ENCODE measurements at regions not wholly inside any gene's neighbourhood (a gene's known extent, or its start where the extent isn't known, plus 50 kb on each side); places are given as distances from the start of the nearest gene placed in this dataset.

GRCh38 chr4:136650541-136651277 is 881.6 kb downstream of the PCDH18 start:
- DNase-seq, result no peak

- no peak for DNase-seq
Observed at GRCh38 chr4:136644279-136644678, 888.0 kb downstream of the PCDH18 start.

DNA sequence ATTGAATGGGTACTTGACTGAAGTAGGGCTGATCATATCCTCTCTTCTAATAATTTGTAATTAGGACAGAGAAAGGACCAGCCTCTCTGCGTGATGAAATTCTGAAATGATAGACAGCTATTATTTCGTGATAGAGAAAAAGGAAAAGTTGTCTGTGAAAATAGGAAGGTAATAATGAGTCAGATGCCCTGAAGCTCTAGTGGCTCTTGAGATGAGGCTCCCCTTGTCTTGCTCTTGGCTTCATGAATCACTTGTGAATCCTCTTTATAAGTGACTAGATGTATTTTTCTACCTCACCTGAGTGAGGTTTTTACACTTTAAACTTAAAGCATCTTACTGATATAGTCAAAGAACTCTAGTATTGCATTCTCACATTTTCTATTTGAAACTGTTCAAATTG is 888.9 kb downstream of the PCDH18 start:
- DNase-seq, result no peak

DNA sequence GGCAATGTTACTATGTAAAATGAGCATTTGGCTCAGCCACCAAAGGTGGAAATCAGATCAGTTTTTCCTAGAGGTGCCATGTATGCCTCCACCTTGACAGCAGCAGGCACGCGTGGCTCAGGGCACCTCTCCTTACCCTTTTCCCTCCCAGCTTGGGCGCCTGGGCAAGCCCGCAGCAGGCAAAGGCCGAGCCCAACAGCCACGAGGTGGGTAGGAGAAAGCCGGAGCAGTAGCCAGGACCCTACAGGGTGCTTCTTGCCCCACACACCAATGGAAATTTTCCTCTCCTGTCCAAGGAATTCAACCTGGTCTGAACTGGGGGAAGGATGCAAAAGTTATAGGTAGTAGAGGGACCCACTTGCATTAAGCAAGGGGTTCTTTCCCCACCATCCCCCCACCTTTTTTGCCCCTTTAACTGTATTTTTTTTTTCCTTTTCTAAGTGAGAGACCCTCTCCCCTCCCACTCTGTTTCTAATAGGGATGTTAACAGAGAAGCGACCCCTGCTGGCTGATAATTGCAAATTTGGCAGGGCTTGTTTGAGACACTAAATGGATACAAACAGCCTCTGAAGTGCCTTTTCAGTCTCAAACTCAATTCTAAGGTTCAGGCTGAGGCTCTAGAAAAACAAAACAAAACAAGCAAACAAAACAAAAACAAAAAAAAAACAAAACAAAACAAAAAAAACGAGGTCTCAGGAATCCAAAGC is 895.1 kb downstream of the PCDH18 start:
- DNase-seq, result no peak

DNA sequence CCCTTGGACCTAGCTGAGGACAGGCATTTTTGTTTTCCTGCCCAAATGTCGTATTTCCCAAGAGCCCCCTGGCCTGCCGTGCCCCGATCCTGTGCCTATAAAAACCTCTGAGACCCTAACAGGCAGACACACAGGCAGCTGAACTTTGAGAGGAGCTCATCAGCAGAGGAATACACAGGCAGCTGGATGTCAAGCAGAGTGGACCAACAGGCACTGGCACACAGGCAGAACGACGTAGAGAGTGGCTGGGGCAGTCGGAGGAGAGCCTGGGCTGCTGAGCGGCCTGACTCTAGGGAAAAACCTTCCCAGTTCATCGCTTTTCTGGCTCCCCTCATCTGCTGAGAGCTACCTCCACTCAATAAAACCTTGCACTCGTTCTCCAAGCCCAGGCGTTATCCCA is 896.1 kb downstream of the PCDH18 start:
- no peak for DNase-seq

DNA sequence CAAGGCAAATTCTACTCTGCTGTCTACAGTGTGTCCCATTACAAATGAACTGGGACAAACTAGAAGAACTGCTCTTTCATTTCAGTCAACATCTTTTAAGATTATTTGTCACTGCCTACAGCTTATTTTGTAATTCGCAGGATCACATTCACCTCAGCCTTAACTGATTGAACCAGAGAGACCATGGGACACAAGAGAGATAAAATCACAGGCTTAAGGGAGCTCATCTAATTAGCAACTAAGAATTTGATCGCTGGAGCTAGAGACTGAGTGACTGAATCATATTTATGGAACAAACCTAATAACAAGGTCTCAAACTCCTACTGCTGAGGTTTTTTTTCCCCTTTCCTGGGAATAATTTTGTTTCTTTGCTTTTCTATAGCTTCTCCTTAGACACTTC is 898.2 kb downstream of the PCDH18 start:
- DNase-seq, result no peak

- DNase-seq, result no peak
Observed at GRCh38 chr4:136599890-136600289, 932.4 kb downstream of the PCDH18 start.

GRCh38 chr4:136590440-136590839 is 941.9 kb downstream of the PCDH18 start:
- DNase-seq, result no peak

GRCh38 chr4:136583567-136583966 is 948.7 kb downstream of the PCDH18 start:
- no peak for DNase-seq

DNA sequence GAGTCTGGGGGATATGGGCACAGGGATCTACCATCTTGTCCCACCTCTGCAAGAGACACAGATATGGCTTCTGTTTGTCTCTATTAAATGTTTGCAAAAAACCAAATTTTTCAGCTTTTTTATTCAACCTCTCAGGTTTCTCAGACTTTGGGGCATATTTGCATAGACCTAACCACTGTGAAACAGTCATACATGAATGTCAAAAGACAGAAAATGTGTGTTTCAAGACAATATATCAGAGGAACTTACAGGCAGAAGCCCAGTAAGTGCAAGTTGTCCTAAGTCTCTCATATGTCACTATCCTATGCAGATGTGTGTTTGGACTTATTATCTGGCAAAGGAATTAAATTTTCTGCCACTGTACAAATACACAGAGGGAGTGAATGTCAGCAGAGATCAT is 951.2 kb downstream of the PCDH18 start:
- DNase-seq, result no peak

DNA sequence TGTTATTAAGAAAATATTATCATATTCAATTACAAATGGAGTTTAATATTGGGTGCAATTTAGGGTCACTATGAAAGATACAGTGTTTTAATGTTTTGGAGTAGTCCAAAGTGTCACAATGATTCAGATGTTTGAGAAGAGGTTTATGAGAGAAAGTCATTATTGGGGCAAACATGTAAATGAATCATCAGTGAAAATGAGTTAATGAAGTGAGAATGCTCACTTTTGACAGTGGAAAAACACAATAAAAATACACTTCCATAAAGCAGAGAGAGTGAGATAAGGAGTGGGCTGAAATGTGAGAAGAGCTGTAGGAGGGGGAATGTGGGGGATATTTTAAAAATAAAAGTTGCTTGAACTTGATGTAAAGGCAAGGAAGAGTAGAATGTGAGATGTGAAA is 957.1 kb downstream of the PCDH18 start:
- no peak for DNase-seq

GRCh38 chr4:136573460-136573859 is 958.8 kb downstream of the PCDH18 start:
- no peak for DNase-seq

DNA sequence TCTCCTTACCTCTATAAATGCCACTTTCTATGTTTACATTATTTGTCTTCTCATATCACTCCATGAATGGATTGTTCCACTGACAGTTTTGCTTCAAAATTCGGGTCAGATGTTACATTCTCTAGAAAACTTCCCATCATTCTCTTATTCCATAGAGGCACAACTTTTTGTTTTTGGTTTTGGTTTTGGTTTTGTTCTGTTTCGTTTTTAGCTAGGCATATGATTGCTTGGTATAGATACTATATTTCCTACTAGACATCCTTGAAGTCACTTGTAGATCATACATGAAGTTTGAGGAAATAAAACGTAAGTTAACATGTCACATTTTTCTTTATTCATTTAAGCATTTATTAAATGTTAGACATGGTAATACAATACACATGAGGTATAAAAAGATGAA is 961.0 kb downstream of the PCDH18 start:
- DNase-seq, result no peak

DNA sequence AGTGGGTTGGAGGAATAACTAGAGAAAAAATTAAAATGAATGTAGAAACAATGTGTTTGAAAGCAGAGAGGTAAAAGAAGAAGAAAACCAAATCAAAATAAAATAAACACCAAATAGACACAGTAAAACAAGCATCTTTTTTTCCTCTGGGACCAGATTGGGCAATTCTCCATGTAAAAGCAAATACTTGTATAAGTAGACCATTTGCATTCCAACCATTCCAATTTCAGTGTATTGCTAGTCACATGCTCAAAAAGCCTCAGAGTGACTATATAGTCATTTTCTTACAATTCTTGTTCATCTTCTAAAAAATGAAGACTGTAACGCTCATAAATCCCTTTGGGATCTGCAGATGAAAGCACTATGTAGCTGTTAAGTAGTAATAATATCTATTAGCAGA is 969.5 kb downstream of the PCDH18 start:
- DNase-seq, result no peak

GRCh38 chr4:136558940-136559494 is 973.3 kb downstream of the PCDH18 start:
- DNase-seq, result no peak

DNA sequence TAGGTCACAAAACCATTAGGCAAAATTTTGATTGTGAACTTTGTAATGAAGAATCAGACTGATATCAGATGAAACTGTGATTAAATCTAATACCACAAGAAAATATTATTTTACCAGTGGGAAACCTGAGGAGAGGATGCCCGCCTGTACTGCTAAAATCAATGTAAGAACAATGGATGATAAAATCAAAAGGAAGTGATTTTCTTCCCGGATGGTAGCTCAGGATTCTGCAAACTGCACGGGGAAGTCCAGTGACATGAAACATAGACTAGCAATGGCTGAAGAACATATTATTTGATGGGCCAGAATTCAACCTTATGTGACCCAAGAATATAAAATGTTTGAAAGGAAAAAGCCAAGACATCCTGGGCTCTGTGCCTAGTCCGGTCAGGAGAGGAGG is 974.9 kb downstream of the PCDH18 start:
- DNase-seq, result no peak

- no peak for DNase-seq
Observed at GRCh38 chr4:136554033-136554432, 978.3 kb downstream of the PCDH18 start.

- DNase-seq, result no peak
Observed at GRCh38 chr4:136551753-136552152, 980.5 kb downstream of the PCDH18 start.

DNA sequence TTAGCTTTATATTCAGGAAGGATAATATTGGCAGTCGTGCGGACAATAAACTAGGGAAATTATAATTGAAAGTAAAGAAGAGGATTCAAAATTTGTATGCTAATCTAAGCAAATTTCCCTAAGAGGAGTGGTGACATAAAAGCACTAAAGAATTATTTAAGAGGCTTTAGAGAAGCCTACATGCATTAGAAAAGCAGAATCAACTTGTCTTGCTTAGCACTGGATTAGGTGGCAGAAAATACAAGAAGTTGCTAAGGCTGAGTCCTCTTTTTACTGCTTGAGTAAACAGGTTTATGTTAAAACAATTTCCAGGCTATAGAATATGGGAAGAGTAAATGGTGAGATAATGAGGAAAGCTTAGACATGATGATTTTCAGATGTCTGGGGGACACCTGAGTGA is 991.5 kb downstream of the PCDH18 start:
- DNase-seq, result no peak

DNA sequence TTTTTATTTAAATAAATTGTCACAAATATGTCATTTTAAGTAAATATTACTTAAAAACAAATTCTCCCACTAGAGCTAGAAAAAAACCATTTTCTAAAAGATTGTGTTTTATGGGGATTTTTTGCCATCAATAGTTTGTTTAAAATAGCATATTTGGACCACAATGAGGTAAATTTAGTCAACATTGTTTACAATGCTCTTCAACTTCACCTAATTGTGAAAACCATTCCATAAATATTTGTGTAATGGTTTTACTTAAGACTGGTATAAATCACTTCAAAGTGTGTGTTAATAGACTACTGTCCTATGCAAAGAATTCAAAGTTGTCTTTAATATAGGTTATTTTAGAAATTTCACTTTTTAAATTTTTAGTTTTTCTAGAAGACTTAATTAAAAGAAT is 1004.2 kb downstream of the PCDH18 start:
- no peak for DNase-seq

- no peak for DNase-seq
Observed at GRCh38 chr4:136526517-136526916, 1005.8 kb downstream of the PCDH18 start.

DNA sequence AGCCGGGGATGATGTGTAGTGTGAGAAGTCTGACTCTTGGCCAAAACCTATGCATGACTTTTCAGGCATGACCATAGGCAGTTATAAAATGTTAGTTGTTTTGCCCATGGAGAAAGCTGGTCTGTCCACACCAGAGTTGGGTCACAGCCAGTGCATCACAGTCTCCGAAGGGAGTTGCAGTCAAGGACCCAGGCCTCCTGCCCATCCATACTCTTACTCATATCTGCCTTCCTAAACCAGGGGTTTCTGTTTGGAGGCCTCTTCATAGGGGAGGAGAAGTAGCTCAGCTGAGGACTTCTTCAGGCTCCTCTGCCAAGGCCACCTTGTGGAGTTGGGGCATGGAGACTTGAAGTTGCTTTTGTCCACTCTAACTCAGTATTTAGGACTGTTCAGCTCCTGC is 1008.3 kb downstream of the PCDH18 start:
- DNase-seq, result no peak

DNA sequence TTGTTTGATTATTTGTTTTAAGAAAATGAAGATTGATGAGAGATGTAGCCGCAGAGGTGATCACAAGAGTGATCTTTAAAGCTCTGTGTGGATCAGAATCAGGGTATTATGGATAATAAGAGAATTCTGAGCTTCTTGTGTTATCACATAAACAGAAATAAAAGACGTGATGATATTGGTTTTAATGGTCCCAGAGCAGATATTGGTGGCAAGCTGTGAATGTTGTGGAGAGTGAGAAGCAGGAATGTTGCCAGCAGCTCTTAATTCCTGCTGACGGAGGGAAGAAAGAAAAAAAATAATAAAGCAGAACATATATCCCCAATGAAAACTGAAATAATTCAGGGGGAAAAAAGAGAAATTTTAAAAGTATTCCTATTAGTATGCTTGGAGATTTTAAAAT is 1015.9 kb downstream of the PCDH18 start:
- DNase-seq, result no peak

DNA sequence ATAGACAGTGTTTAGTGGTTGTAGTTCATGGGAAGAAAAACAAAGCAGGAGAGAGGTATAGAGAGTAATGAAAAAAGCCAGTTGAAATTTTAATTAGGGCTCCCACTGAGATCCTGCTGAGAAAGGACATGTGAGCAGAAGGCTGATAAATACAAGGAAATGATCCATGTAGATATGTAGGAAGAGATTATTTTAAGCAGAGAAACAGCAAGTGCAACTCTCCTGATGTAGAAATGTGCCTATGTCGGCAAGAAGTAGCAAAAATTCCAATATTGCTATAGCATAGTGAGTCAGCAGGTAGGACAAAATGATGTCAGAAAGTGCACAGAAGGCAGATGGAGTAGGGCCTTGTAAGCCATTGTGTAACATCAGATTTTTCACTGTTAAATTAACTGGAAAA is 1027.3 kb downstream of the PCDH18 start:
- no peak for DNase-seq

- no peak for DNase-seq
Observed at GRCh38 chr4:136495851-136496250, 1036.4 kb downstream of the PCDH18 start.

Data from SHP77 (cell line).